ENCODE measurements at regions not wholly inside any gene's neighbourhood (a gene's known extent, or its start where the extent isn't known, plus 50 kb on each side); places are given as distances from the start of the nearest gene placed in this dataset.

GRCh38 chr1:172789840-172790239 is 130.9 kb downstream of the FASLG start:
- FAIRE-seq (no peak), DNase-seq (ENCODE audit: low read depth in 1 of 2, low spot score in 2 of 2) (no peak)
- Histone ChIP-seq H3K27me3 (replicated peaks in 1 of 4; ENCODE audit: control insufficient read depth in 3 of 4, extremely low read depth in 1 of 4, insufficient read depth in 3 of 4, low read length in 3 of 4) (no peaks in the 10 kb centered on the region), H3K4ac (replicated peaks; ENCODE audit: insufficient read length, low read depth, low read length) (no peak overlapping the region), H3K36me3 (ENCODE audit: control insufficient read depth in 2 of 4, insufficient read depth in 4 of 4, low read length in 3 of 4) (no peaks in the 10 kb centered on the region), H3K79me1 (ENCODE audit: low read depth, low read length) (no peaks in the 10 kb centered on the region), H3K9ac (replicated peaks in 1 of 4; ENCODE audit: extremely low read depth in 1 of 4, low read depth in 3 of 4, low read length in 3 of 4) (no peak overlapping the region), H3K79me2 (ENCODE audit: control insufficient read depth in 1 of 2, insufficient read depth in 2 of 2, low read length in 2 of 2) (no peaks in the 10 kb centered on the region), H3K9me3 (ENCODE audit: insufficient read depth in 2 of 2, low read depth in 1 of 2, low read length in 1 of 2) (no peaks in the 10 kb centered on the region), H3K14ac (ENCODE audit: insufficient read length) (no peak overlapping the region), H3K4me1 (replicated peaks in 1 of 4; ENCODE audit: control insufficient read depth in 3 of 4, insufficient read depth in 4 of 4, low read length in 3 of 4) (no peaks in the 10 kb centered on the region), H2BK5ac (ENCODE audit: low read depth, low read length) (no peak overlapping the region), H2BK12ac (ENCODE audit: low read depth, low read length) (no peak overlapping the region), H2AK5ac (ENCODE audit: low read depth, low read length) (no peak overlapping the region), H3K4me3 (ENCODE audit: extremely low read depth in 1 of 4, insufficient read depth in 2 of 4, low read depth in 3 of 4, low read length in 4 of 4) (no peak overlapping the region), H2BK15ac (ENCODE audit: low read length) (no peak overlapping the region), H3K27ac (ENCODE audit: low read depth, low read length) (no peak overlapping the region), H2BK20ac (ENCODE audit: low read length) (no peak overlapping the region), H4K5ac (ENCODE audit: insufficient read length, low read depth, low read length) (no peak overlapping the region), H3K23ac (ENCODE audit: insufficient read length) (no peak overlapping the region), H2AFZ (ENCODE audit: low read length) (no peak overlapping the region), H3K23me2 (ENCODE audit: low read depth, low read length) (no peaks in the 10 kb centered on the region; the same call in 1 of the 2 replicates), H2BK120ac (replicated peaks; ENCODE audit: low read depth, low read length) (no peak overlapping the region), H3K18ac (ENCODE audit: extremely low read depth, low read length) (no peak overlapping the region), H3K4me2 (ENCODE audit: insufficient read depth in 1 of 2, low read depth in 2 of 2, low read length in 2 of 2) (no peak overlapping the region), H3K56ac (replicated peaks; ENCODE audit: insufficient read length, low read depth, low read length) (no peak overlapping the region), H4K20me1 (replicated peaks in 1 of 2; ENCODE audit: control insufficient read depth in 1 of 2, insufficient read depth in 2 of 2, low read length in 2 of 2) (no peaks in the 10 kb centered on the region), H4K8ac (ENCODE audit: extremely low read depth, insufficient read depth, low read length) (no peak overlapping the region), H4K91ac (replicated peaks; ENCODE audit: insufficient read length, low read length) (no peak overlapping the region)
- WGBS, 2 experiments (ENCODE audit: extremely low coverage in 1 of 2, insufficient coverage in 1 of 2, insufficient read length in 1 of 2, insufficient replicate concordance in 2 of 2, low coverage in 1 of 2, low lambda C conversion rate in 2 of 2, missing lambda C conversion rate in 1 of 2), result 95% methylated on average over 2 of the region's 2 CpGs; no CpG with 5 or more reads in 1 of the 2 experiments
- POLR2A ChIA-PET (ENCODE audit: partially characterized antibody), result no interaction called here
- CTCF ChIA-PET (ENCODE audit: partially characterized antibody), result interaction anchor here (1.2 to 1.6 kb wide), 2 partner anchors 12 to 45 kb away, joined by 3 to 6 read pairs; no protein-coding TSS in a partner anchor
- TF ChIP-seq, protein P1, sequence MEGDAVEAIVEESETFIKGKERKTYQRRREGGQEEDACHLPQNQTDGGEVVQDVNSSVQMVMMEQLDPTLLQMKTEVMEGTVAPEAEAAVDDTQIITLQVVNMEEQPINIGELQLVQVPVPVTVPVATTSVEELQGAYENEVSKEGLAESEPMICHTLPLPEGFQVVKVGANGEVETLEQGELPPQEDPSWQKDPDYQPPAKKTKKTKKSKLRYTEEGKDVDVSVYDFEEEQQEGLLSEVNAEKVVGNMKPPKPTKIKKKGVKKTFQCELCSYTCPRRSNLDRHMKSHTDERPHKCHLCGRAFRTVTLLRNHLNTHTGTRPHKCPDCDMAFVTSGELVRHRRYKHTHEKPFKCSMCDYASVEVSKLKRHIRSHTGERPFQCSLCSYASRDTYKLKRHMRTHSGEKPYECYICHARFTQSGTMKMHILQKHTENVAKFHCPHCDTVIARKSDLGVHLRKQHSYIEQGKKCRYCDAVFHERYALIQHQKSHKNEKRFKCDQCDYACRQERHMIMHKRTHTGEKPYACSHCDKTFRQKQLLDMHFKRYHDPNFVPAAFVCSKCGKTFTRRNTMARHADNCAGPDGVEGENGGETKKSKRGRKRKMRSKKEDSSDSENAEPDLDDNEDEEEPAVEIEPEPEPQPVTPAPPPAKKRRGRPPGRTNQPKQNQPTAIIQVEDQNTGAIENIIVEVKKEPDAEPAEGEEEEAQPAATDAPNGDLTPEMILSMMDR (IDR thresholded peaks at IDR 0.05; ENCODE audit: control extremely low read depth in 1 of 3, insufficient read depth in 1 of 3, low read depth in 1 of 3, low read length in 3 of 3), result no peak
- TF ChIP-seq ATF2 (IDR thresholded peaks at IDR 0.05; ENCODE audit: low read length), result no peak
- no peak for TF ChIP-seq POLR2AphosphoS5 (IDR thresholded peaks at IDR 0.05; ENCODE audit: low read depth, low read length)
- no peak for TF ChIP-seq NANOG (IDR thresholded peaks at IDR 0.05; ENCODE audit: insufficient read depth, low read depth, low read length, poor library complexity, severe bottlenecking)
- TF ChIP-seq MAFK (IDR thresholded peaks at IDR 0.05; ENCODE audit: low read depth, low read length), result no peak
- TF ChIP-seq KDM1A (IDR thresholded peaks at IDR 0.05; ENCODE audit: borderline replicate concordance, low read length), result no peak
- TF ChIP-seq SRF (IDR thresholded peaks at IDR 0.05; ENCODE audit: low read depth, low read length), result no peak
- no peak for TF ChIP-seq CEBPB (IDR thresholded peaks at IDR 0.05; ENCODE audit: low read depth, low read length)
- no peak for TF ChIP-seq USF2 (IDR thresholded peaks at IDR 0.05; ENCODE audit: low read length)

Data from H1 (cell line).